ENCODE measurements at regions not wholly inside any gene's neighbourhood (a gene's known extent, or its start where the extent isn't known, plus 50 kb on each side); places are given as distances from the start of the nearest gene placed in this dataset.

- DNase-seq (ENCODE audit: low read depth) = no peak
- H3K4me3 ChIP-seq (ENCODE audit: control insufficient read depth, low read depth, low read length) = no peak overlapping the region
- TF ChIP-seq CTCF (conservative IDR thresholded peaks at IDR 0.05; ENCODE audit: control insufficient read depth, insufficient read depth, low read depth, low read length) = no peak
Observed at GRCh38 chr5:165057145-165057544, 1551.7 kb downstream of the MAT2B start.

DNA sequence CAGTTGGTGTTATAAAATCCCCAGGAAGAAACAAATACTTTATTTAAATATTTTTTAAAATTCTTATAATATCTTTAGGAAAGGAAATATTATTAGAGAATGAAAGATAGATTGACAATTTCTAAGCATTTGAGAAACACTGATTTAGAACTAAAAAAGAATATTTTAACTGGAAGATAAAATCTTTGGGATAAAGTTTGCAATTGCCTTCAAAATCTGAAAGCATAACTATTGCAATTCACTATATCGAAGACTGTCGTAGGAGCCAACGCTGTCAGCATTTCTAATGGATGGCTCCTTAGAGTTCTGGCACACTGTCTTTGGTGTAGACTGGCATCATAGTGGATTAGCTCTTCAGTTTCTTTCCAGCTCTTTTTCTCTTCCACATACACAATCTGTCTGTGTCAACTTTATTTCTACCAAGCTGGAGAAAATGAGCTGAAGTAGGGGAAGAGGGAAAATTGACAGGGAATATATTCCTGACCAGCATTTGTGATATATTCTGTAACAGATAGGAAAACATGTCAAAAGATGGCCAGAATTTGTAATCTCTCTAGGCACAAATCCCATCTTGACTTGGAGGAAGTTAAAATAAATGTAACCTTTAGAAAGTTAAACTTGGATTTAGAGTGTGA is 1561.4 kb downstream of the MAT2B start:
- TF ChIP-seq CTCF (conservative IDR thresholded peaks at IDR 0.05; ENCODE audit: control insufficient read depth, insufficient read depth, low read depth, low read length) = no peak
- no peak for DNase-seq (ENCODE audit: low read depth)
- H3K4me3 ChIP-seq (ENCODE audit: control insufficient read depth, low read depth, low read length) = no peak overlapping the region

GRCh38 chr5:165076686-165077085 is 1571.3 kb downstream of the MAT2B start:
- no peak overlapping the region for H3K4me3 ChIP-seq (ENCODE audit: control insufficient read depth, low read depth, low read length)
- no peak for DNase-seq (ENCODE audit: low read depth)
- TF ChIP-seq CTCF (conservative IDR thresholded peaks at IDR 0.05; ENCODE audit: control insufficient read depth, insufficient read depth, low read depth, low read length) = no peak

- TF ChIP-seq CTCF (conservative IDR thresholded peaks at IDR 0.05; ENCODE audit: control insufficient read depth, insufficient read depth, low read depth, low read length) = no peak
- no peak for DNase-seq (ENCODE audit: low read depth)
- H3K4me3 ChIP-seq (ENCODE audit: control insufficient read depth, low read depth, low read length) = no peak overlapping the region
Observed at GRCh38 chr5:165079389-165079788, 1574.0 kb downstream of the MAT2B start.

DNA sequence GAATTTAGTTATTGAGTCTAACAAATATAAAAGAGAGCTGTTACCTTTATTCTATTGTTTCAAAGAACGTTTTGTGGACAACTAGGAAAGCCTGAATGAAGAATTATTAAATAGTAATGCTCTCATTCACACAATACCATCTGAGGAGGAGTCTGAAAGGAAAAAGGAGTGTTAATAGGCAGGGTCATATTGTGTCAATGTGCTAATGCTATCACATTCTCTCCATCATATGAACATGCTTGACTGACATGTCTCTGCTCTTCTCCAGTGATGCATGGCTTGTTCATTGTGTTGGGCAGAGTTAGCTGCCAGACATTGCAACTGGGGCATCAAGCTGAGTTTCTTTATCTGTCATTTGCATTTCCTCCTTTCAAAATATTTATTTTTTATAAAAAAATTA is 1578.0 kb downstream of the MAT2B start:
- TF ChIP-seq CTCF (conservative IDR thresholded peaks at IDR 0.05; ENCODE audit: control insufficient read depth, insufficient read depth, low read depth, low read length) = no peak
- no peak overlapping the region for H3K4me3 ChIP-seq (ENCODE audit: control insufficient read depth, low read depth, low read length)
- DNase-seq (ENCODE audit: low read depth) = no peak

DNA sequence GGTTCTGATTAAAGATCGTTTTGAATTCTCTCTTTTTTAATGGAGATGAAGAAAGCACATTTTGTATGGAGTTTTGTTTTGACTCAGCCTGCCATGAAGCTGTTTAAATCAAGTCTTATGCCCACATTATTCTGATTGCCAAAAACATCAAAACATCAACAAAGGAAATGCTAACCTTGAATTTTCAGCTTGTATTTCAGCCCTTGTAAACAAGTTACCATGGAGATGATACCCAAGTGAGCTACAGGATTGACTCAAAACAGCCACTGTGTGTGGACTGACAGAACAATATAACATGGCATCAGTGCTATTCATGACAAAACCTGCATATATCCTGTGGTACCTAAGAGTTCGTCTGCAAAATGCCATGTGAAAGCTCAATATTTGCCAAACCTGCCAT is 1581.0 kb downstream of the MAT2B start:
- no peak overlapping the region for H3K4me3 ChIP-seq (ENCODE audit: control insufficient read depth, low read depth, low read length)
- TF ChIP-seq CTCF (conservative IDR thresholded peaks at IDR 0.05; ENCODE audit: control insufficient read depth, insufficient read depth, low read depth, low read length) = no peak
- no peak for DNase-seq (ENCODE audit: low read depth)

GRCh38 chr5:165094782-165095181 is 1589.4 kb downstream of the MAT2B start:
- DNase-seq (ENCODE audit: low read depth) = no peak
- no peak overlapping the region for H3K4me3 ChIP-seq (ENCODE audit: control insufficient read depth, low read depth, low read length)
- TF ChIP-seq CTCF (conservative IDR thresholded peaks at IDR 0.05; ENCODE audit: control insufficient read depth, insufficient read depth, low read depth, low read length) = no peak
